ENCODE measurements at regions not wholly inside any gene's neighbourhood (a gene's known extent, or its start where the extent isn't known, plus 50 kb on each side); places are given as distances from the start of the nearest gene placed in this dataset.

DNA sequence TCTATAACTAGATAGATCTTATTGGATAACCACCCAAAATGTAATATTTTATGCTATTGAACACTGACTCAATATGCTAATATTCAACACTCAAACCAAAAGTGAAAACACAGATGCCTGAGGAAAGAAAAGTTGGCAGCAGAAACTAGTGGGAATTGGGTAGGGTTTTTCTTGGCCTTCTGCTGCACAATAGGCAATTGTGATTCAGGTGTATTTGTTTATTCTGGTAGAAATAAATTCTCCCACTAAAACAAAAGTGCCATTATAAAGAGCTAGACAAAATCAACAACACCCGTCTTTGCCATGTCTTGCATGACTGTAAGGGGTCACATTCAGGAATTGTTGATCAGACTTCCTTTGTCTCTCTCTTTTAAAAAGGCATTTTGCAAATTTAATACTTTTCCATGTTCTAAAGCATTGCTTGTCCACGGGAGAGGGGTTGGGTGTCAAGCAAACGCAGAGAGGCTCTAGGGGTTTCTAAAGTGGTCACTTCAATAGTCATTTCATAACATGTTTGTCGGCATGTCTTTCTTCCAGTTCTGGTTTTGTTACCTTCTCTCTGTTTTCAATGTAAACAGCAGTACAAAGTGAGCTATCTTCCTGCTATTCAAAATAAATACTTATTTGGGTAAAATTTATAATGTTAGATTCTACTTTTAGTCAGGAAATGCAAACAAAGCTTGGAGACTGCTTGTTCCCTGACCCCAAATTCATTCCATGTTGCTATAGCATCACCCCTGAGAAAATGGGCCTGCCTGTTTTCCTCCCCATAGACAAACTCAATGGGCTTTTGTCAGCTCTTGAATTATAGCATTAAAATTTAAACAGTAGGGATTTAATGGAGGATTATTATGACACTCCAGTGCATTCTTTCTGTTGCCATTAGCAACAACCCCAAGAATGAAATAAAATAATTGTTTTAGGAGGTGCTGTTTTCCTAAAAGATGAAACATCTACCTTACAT is 217.0 kb upstream of the CCN2 start (continued):
- TF ChIP-seq SMC3 (IDR thresholded peaks at IDR 0.05; ENCODE audit: low read depth, low read length) (no peak), RFX5 (IDR thresholded peaks at IDR 0.05; ENCODE audit: low read depth, low read length) (no peak)

GRCh38 chr6:132166526-132167051 is 215.4 kb upstream of the CCN2 start:
- Histone ChIP-seq H2BK20ac (ENCODE audit: low read depth, low read length) (no peak overlapping the region), H3K56ac (ENCODE audit: extremely low read depth, insufficient read depth, low read length) (no peak overlapping the region), H3K4me3 (ENCODE audit: insufficient read depth, low read depth, low read length) (no peak overlapping the region), H3K4me1 (ENCODE audit: control insufficient read depth, insufficient read depth, low read length) (no peaks in the 10 kb centered on the region), H2AK9ac (replicated peaks; ENCODE audit: low read depth, low read length, poor library complexity) (no peak overlapping the region), H3K23ac (ENCODE audit: low read depth, low read length) (no peak overlapping the region), H2BK5ac (ENCODE audit: low read depth, low read length, poor library complexity, severe bottlenecking) (no peak overlapping the region), H3K18ac (ENCODE audit: low read depth, low read length) (no peak overlapping the region), H3K36me3 (ENCODE audit: control insufficient read depth, insufficient read depth, low read length) (no peaks in the 10 kb centered on the region), H2AFZ (replicated peaks; ENCODE audit: low read length, poor library complexity) (no peak overlapping the region), H4K20me1 (ENCODE audit: insufficient read depth, low read length) (no peaks in the 10 kb centered on the region), H4K5ac (ENCODE audit: low read depth, low read length) (no peak overlapping the region), H2BK15ac (ENCODE audit: low read depth, low read length) (no peak overlapping the region), H3K9ac (ENCODE audit: low read depth, low read length) (no peak overlapping the region), H4K91ac (ENCODE audit: insufficient read depth, low read depth, low read length) (no peak overlapping the region), H3K27me3 (ENCODE audit: control insufficient read depth, insufficient read depth, low read length) (no peaks in the 10 kb centered on the region), H3K4me2 (ENCODE audit: low read depth, low read length) (no peak overlapping the region), H3K14ac (replicated peaks; ENCODE audit: low read depth, low read length) (no peak overlapping the region), H3K9me3 (ENCODE audit: control insufficient read depth, insufficient read depth, low read length) (no peaks in the 10 kb centered on the region), H2BK120ac (ENCODE audit: low read depth, low read length) (no peak overlapping the region), H2AK5ac (ENCODE audit: low read depth, low read length) (no peak overlapping the region), H4K8ac (ENCODE audit: low read depth in 2 of 2, low read length in 2 of 2) (no peak overlapping the region), H3K9me1 (ENCODE audit: insufficient read depth, low read length) (no peaks in the 10 kb centered on the region; the same call in 1 of the 2 replicates), H3K79me1 (ENCODE audit: low read depth in 1 of 2, low read length in 2 of 2) (no peaks in the 10 kb centered on the region), H3K4ac (ENCODE audit: low read depth, low read length) (no peak overlapping the region), H3K27ac (ENCODE audit: insufficient read depth, low read length) (no peak overlapping the region)
- POLR2A ChIA-PET (ENCODE audit: unreplicated experiment), result no interaction called here
- WGBS, 2 experiments (ENCODE audit: extremely low coverage in 2 of 2, insufficient read length in 1 of 2), result no CpG with 5 or more reads among the region's 1 CpG
- TF ChIP-seq BHLHE40 (IDR thresholded peaks at IDR 0.05; ENCODE audit: low read depth, low read length) (no peak), RCOR1 (IDR thresholded peaks at IDR 0.05; ENCODE audit: insufficient replicate concordance, low read length) (no peak), RFX5 (IDR thresholded peaks at IDR 0.05; ENCODE audit: low read depth, low read length) (no peak)
- intact Hi-C loops (cut with micrococcal nuclease) (no loop called here), in situ Hi-C loops (cut with MboI; ENCODE audit: low sequenced_read_pairs) (no loop called here), dilution Hi-C loops (cut with HindIII; ENCODE audit: low sequenced_read_pairs, unreplicated experiment) (no loop called here)
- ATAC-seq (ENCODE audit: low read depth), result no peak
- no TSS peak for BruUV-seq (replicated peaks)
- CTCF ChIA-PET, result interaction anchor here (0.8 kb wide), 1 partner anchor 12 kb away, joined by 3 read pairs; no protein-coding TSS in a partner anchor
- DNase-seq, result no peak

Measured in IMR-90 (cell line).